GM21367 (cell line): ENCODE measurements at regions not wholly inside any gene's neighbourhood (a gene's known extent, or its start where the extent isn't known, plus 50 kb on each side); places are given as distances from the start of the nearest gene placed in this dataset.

ENCODE experiments used
- ATAC-seq: cut with Tn5 transposase; IDR thresholded peaks from one replicate; pipeline ENCODE4 v1.9.1; 2021; ENCODE audit not compliant: unreplicated experiment

GRCh38 chr9:89721176-89721700 is 116.4 kb downstream of the GADD45G start:
- ATAC-seq = no peak

GRCh38 chr9:89721971-89722530 is 117.2 kb downstream of the GADD45G start:
- no peak for ATAC-seq

GRCh38 chr9:89722712-89723111 is 117.9 kb downstream of the GADD45G start:
- no peak for ATAC-seq

GRCh38 chr9:89723469-89724100 is 118.8 kb downstream of the GADD45G start:
- no peak for ATAC-seq

DNA sequence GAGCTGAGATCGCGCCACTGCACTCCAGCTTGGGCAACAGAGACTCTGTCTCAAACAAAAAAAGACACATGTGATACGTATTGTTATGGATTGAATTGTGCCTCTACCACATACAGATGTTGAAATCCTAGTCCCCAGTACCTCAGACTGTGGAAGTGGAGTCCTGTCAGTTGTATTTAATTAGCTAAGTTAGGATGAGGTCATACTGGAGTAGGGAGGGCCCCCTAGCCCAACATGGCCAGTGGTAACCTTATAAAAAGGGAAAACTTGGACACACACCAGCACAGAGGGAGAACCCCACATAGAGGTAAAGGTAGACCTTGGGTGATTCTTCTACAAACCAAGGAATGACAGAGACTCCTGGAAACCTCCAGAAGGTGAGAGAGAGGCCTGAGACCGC is 119.8 kb downstream of the GADD45G start:
- no peak for ATAC-seq

- ATAC-seq = no peak
These were observed 120.5 kb downstream of the GADD45G start for GRCh38 chr9:89725271-89725670.

DNA sequence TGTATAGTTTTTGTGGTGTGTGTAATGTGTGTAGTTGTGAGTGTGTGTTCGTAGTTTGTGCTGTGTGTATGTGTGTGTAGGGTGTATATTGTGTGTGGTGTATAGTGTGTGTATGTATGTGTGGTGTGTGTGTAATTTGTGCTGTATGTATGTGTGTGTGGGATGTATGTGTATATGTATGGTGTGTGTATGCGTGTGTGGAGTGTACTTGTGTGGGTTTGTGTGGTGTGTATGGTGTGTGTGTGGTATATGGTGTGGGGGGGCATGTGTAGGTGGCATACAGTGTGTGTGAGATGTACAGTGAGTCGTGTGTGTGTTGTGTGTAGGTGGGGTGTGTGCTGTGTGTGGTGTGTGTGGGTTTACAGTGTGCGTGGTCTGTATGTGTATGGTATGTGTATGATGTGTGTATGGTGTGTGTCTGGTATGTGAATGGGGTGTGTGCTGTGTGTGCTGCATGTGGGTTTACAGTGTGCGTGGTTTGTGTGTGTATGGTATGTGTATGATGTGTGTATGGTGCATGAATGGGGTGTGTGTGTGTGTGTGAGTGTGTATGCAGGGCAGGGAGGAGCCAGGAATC is 125.2 kb downstream of the GADD45G start:
- ATAC-seq = no peak

DNA sequence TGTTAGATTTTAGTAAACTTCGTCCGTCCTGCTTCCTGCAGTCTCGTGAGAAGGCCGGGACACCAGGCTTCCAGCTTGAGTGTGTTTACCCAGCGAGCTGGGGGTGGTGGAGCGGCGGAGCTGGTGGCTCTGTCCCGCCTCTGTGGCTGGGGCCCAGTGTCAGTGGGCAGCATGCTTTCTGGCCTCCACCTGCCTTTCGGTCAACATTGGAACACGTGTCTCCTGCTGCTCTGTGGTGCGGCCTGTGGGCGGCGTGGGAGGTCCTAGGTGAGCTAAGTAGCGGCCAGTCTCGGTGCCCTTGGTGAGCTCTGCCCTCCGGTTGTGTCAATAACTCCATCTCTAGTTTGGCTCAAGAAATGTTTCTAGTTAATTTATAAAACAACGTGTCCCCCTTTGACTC is 125.9 kb downstream of the GADD45G start:
- ATAC-seq = no peak

GRCh38 chr9:89731262-89732182 is 126.7 kb downstream of the GADD45G start:
- no peak for ATAC-seq

GRCh38 chr9:89732295-89732938 is 127.6 kb downstream of the GADD45G start:
- no peak for ATAC-seq

DNA sequence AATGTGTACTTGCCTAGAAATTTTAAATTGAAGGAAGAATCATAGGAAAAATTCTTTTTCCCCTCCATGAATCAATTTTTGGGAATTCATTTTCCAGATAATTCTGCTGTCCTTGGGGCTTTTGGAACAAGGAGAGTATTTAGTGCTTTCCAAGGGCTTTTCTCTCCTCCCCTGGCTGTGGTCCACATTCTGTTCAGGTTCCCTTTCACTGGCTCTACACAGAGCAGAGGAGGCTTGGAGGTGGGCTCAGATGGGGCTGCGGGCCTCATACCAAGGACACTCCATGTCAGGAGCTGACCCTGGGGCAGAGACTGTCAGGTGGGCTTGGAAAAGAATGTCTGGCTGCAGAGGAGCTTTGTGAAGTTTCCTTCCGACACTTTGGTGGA is 128.1 kb downstream of the GADD45G start:
- ATAC-seq = no peak

DNA sequence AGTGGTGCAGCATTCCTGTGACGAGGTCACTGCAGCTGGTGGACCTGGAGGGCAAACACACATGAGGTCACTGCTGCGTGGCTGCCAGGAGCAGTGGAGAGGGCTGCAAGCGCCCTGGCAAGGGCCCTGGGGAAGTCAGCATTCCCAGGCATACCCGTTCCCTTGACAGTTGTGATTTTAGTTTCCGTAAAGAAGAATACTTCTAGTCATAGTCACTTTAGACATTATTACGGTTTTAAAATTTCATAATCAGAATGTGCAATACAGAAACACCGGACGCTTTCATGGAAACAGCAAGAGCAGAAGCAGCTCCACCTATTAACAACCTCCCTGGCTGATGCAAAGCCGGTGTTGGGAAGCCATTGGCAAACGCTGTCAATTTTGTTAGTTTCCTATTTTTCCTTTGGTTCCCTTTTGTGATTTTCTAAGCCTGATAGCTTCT is 129.8 kb downstream of the GADD45G start:
- no peak for ATAC-seq

GRCh38 chr9:89738137-89738932 is 133.5 kb downstream of the GADD45G start:
- ATAC-seq = no peak

GRCh38 chr9:89739511-89739910 is 134.7 kb downstream of the GADD45G start:
- ATAC-seq = no peak

DNA sequence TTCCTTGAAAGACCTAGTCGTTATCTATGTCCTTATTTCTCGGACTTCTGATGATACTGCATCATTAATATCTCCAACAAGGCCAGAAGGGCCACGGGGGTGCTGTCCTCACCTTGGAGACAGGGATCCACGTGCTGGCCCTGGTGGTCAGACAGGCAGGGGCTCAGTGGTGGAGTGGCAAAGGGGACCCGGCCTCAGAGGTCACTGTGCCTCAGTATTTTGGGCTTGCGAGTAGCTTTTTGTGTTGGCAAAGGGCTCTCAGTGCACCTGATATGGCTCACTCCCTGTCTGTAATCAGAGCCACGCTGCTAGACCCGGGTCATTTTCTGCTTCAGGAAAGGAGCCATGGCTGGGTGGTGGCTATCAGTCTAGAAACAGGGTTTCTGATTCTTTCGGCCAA is 135.1 kb downstream of the GADD45G start:
- no peak for ATAC-seq

GRCh38 chr9:89740722-89741121 is 135.9 kb downstream of the GADD45G start:
- ATAC-seq = peak; percentile 63

DNA sequence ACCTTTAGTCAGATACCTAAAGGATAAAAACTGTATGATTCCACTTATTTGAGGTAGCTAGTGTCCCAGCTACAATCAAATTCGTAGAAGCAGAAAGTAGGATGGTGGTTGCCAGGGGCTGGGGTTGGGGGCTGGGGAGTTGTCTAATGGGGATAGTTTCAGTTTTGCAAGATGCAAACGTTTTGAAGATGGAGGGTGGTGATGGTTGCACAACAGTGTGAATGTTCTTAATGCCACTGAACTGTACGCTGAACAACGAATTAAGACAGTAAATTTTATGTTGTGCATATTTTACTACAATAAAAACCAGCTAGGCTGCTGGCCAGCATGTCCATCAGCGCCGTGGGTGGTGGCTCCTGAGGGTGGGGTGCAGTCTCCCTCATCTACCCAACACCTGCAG is 137.8 kb downstream of the GADD45G start:
- no peak for ATAC-seq

DNA sequence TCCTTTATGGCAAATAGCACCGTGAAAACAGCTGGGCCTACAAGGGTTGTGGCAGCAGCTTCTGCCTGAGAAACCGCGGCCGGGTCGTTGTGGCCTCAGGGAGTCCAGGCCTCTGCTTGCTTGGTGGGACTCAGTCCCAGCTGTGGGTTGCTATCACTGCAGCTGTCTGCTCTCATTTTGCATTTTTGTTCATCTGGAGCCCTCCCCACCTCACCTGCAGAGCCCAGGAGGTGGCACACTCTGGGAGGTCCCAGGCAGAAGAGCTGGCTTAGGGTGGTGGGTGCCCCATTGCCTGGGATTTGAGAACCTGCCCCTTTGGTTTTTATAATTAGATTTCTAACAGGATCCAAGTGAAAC is 138.4 kb downstream of the GADD45G start:
- ATAC-seq = peak; percentile 41

GRCh38 chr9:89743573-89744254 is 138.9 kb downstream of the GADD45G start:
- ATAC-seq = peak; percentile 38

DNA sequence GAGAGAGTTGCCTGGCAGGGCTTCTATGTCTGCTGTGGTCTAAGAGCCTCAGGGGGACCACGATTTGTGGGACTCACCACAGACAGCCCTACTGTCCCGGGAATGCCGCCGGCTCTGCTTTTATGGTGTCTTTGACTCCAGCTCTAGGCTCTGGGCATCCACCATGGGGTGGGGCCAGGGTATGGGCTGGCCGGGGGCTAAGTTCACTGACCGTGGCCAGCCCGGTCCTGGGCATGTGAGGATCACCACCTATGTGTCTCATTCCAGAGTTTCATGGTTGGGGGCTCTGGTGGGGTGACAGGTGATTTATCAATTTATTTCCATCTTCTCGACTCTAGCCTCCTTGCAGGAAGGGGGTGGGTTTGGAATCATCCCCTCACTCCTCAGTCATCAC is 139.4 kb downstream of the GADD45G start:
- no peak for ATAC-seq
